ENCODE measurements at regions not wholly inside any gene's neighbourhood (a gene's known extent, or its start where the extent isn't known, plus 50 kb on each side); places are given as distances from the start of the nearest gene placed in this dataset.

GRCh38 chr3:14338898-14339458 is 63.4 kb upstream of the SLC6A6 start:
- Histone ChIP-seq H4K20me1 (replicated peaks; ENCODE audit: control insufficient read depth, extremely low read depth, insufficient read depth, low read length) (no peaks in the 10 kb centered on the region), H3K27ac (ENCODE audit: insufficient read depth, low read depth, low read length) (no peak overlapping the region), H3K9ac (replicated peaks; ENCODE audit: extremely low read depth, insufficient read depth, low read length) (no peak overlapping the region), H3K9me1 (replicated peaks; ENCODE audit: control insufficient read depth, extremely low read depth, insufficient read depth, low read length) (no peaks in the 10 kb centered on the region), H3K4me2 (ENCODE audit: insufficient read depth, low read length) (no peak overlapping the region), H3K79me2 (ENCODE audit: control insufficient read depth, insufficient read depth, low read length) (no peaks in the 10 kb centered on the region), H3K9me3 (replicated peaks; ENCODE audit: control insufficient read depth, insufficient read depth, low read length) (no peaks in the 10 kb centered on the region), H3K36me3 (ENCODE audit: control insufficient read depth in 2 of 2, extremely low read depth in 1 of 2, insufficient read depth in 2 of 2, low read length in 2 of 2) (no peaks in the 10 kb centered on the region), H3K4me1 (ENCODE audit: control insufficient read depth, extremely low read depth, insufficient read depth, low read length) (no peaks in the 10 kb centered on the region), H2AFZ (ENCODE audit: low read depth, low read length) (no peak overlapping the region), H3K27me3 (ENCODE audit: control insufficient read depth in 2 of 2, insufficient read depth in 2 of 2, low read length in 2 of 2) (peaks cover 0 to 4% of the 10 kb centered on the region in 2 experiments), H3K4me3 (replicated peaks in 1 of 3; ENCODE audit: insufficient read depth in 1 of 3, low read depth in 1 of 3, low read length in 3 of 3) (no peak overlapping the region)
- no peak for TF ChIP-seq FOS (IDR thresholded peaks at IDR 0.05; ENCODE audit: borderline replicate concordance, insufficient read depth, low read length)
- TF ChIP-seq JUN (IDR thresholded peaks at IDR 0.05; ENCODE audit: borderline replicate concordance, insufficient read depth, insufficient read length, low read depth), result no peak
- no peak for TF ChIP-seq GATA2 (IDR thresholded peaks at IDR 0.05; ENCODE audit: insufficient read depth, insufficient read length, low read depth, low read length)
- no peak for TF ChIP-seq POLR2AphosphoS5 (IDR thresholded peaks at IDR 0.05; ENCODE audit: insufficient read depth, low read depth, low read length)
- TF ChIP-seq EZH2 (IDR thresholded peaks at IDR 0.05; ENCODE audit: borderline replicate concordance, low read depth, low read length, severe bottlenecking), result no peak
- no peak for TF ChIP-seq CTCF (IDR thresholded peaks at IDR 0.05; ENCODE audit: extremely low read depth in 1 of 2, insufficient read depth in 1 of 2, low read depth in 1 of 2, low read length in 2 of 2)
- no peak for TF ChIP-seq MAX (IDR thresholded peaks at IDR 0.05; ENCODE audit: insufficient read depth, insufficient read length)
- no peak for TF ChIP-seq MYC (IDR thresholded peaks at IDR 0.05; ENCODE audit: low read depth, low read length)
- no peak for TF ChIP-seq POLR2A (IDR thresholded peaks at IDR 0.05; ENCODE audit: low read depth, low read length)
- no TSS peak for BruUV-seq (replicated peaks)
- CTCF ChIA-PET, result no interaction called here
- DNase-seq (ENCODE audit: low read depth, low spot score) (no peak), FAIRE-seq (no peak)
- intact Hi-C loops (cut with micrococcal nuclease) (no loop called here), dilution Hi-C loops (cut with MboI; ENCODE audit: extremely low pct_ligation_motif_present, low sequenced_read_pairs) (no loop called here)
- POLR2A ChIA-PET, result no interaction called here
